HG03460 (cell line): ENCODE measurements at regions not wholly inside any gene's neighbourhood (a gene's known extent, or its start where the extent isn't known, plus 50 kb on each side); places are given as distances from the start of the nearest gene placed in this dataset.
"Not testable (repeated sequence)": the region's sequence is repeated elsewhere in the genome, so short reads cannot be mapped to it uniquely, and the experiment has no call there.

Experiments
- ATAC-seq: cut with Tn5 transposase; IDR thresholded peaks from one replicate; pipeline ENCODE4 v1.9.1; 2021; ENCODE audit not compliant: unreplicated experiment

DNA sequence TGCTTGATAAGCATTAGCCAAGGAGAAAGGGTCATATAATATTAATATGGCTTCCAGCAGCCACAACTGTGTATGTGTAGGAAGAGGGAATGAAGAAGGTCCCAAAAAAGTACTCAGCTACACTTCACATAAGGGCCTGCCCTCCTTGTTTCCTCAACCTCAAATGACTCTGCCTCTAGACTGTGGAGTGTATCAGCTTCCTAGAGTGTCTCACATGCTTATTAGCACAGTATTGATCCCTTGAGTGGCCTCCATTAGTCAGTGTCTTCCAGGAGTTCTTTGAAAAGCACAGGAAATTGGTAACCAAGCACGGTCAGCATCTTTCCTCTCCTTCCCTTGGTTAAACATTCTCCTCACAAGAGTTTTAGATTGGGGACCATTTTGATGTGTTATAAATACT, 190.4 kb upstream of the ATP10B start:
- ATAC-seq = no peak

DNA sequence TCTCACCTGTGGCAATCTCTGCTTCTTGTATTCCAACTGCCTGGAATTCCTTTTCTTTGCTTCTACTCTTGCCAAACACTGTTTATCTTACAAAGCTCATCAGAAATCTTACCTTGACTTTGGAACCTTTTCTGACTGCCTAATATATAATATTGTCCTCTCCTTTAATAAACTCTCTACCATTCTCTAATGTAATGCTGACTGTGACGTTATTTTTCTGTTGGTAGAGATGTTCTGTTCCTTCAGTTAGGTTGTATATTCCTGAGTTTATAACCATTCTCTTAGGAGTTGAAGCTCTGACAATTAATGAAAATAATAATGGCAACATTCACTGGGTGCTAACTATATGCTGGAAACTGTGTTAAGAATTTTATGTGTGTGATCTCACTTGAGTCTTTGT, 188.8 kb upstream of the ATP10B start:
- ATAC-seq = no peak

DNA sequence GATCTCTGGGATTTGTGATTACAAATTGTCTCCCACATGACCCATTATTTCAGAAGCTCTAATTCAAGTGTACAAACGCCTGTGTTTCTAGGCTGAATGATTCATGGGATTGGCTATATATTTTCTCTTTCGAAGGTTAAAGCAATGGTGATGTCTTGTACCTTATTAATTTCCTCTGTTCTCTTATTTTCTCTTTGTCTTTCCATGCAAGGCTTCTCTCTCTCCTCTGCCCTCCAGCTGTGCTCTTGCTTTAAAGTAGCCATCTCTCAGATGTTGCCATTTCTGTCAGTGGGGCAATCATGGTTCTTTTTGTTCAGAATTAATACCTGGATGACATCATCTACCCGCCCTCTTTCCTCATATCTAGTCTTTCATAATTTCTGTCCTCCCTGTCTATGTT, 184.3 kb upstream of the ATP10B start:
- no peak for ATAC-seq

DNA sequence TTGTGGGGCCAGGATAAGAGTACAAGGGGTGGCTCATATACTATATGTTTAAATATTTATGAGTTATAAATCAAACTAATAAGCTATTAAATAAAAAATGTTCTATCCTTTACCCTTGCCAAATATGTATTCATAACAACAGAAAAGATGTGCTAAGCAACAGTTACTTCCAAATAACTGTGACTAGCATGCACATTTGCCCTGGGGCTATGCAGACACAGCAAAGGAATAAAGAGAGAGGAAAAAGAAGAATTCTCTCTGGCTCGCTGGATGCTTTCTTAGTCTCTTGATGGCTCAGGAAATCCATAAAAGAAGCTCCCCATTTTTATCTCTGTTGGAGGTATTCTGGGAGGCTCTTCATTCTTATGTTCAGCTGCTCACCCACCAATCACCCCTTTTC, 182.4 kb upstream of the ATP10B start:
- ATAC-seq = no peak

DNA sequence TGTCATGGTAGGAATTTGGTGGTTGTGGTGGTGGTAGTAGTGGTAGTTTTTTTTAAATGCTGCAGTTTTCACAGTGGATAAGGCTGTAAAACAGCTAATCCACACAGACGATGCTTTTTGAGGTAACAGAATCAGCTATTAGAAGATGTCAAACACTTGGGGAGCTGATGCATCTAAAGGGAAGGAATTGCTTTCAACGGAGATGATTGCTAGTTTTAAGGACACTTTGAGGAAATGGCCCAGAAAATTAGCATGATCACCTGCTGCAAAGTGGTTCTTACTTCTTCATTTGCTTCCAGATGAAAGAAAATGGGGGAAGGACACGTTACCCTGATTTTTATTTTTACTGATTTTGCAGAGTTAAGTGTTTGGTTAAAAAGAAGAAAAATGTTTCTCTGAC, 178.2 kb upstream of the ATP10B start:
- ATAC-seq = no peak

DNA sequence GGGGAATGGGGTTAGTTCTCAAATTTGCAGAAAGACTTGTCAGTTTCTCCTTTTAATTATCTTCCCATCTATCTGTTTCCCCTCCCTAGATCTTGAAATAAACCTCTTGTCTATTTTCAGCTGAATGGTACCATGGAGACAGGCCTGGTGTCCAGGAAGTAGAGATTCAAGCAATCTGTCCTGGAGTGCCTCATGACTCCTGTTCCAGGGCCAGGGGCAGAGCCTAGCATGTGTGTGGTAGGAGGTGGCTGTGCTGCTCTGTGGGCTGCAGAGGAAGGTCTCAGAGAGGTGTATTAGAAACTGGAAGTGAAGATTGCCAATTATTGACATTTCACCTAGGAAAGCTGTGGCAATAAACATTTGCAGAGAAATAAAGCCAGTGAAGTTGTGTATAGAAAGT, 175.8 kb upstream of the ATP10B start:
- ATAC-seq = no peak

DNA sequence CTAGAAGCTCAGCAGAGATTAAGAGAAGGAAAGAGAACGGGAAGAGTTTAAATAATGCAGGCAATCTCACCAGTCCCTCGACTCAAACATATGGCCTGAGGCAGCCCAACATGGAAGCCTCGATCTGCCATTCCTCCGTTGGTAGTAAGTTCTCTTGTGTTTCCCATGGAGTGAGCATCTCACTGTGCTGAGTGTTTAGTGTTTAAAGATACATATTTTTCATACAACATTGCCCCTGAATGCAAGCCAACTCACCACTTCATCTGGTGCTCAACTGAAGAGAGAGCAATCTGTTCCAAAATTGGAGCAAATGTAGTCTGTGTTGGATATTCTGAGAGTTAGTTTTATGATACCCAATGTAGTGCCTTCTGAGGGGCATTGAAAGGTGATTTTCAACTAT, 171.5 kb upstream of the ATP10B start:
- no peak for ATAC-seq

DNA sequence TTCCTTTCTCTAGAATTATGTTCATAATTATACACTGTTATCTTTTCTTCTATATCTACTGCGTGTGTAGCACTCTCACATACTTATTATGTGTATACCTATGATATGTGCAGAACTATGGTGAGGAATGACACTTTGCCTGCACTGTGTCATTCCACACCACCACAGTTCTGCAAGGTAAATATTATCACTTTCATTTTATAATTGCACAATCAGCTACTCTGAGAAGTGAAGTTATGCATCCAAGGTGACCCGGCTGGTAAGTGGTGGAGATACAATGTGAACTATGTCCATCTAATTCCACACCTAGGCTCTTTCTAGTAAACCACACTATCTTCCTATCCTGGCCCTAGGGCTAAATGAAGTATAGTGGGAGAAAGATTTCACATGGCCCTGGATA, 170.1 kb upstream of the ATP10B start:
- no peak for ATAC-seq

DNA sequence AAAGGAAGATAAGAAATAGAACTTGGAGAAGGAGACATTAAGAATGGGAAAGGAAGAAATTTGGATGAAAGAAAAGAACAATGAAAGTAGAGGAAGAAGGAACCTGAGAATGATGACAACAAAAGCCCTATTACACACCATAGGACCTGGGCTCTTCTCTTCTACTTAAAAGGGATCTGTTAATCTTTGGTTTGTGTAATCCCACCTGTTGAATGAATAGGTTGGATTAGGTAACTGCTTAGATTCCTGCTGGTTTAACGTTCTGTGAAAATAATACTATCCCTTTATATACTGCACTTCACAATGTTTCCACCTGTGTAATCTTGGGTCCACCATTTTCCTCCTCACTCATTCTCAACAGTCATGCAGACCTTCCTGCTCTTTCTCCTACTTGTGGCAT, 157.8 kb upstream of the ATP10B start:
- ATAC-seq = no peak

DNA sequence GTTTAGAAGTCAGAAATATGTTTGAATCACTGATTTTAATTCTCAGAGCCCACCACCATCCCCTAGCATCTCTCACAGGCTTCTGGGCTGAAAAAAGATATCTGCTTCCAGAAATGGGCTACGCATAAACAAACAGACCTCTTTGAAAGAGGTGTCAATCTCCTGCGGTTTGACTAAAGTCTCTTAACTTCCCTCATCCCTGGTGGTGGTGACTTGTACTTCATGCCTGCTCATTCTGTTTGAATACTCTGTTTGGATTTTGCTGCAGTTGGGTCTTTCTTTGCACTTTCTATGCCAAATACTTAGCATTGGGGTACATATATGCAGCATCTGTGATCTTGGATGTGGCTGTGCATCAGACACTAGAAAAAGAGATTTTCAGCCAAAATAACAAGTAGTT, 157.2 kb upstream of the ATP10B start:
- no peak for ATAC-seq

DNA sequence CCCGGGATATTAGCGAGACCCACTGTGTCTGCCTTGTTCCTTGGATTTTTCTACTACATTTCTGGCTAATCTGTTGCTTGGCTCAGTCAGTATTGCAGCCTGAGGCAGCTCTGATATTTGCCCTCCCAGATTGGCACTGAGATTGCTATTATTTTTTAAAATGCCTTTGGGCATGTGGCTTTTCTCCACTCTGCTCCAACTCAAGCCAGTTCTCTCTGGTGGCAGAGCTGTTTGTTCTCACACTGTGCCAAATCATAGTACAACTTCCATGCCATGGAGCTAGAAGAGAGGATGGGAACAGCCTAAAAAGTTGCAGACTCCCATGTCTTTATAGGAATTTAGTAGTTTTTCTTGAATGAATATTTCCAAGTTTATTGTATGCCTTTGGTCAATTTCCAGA, 155.9 kb upstream of the ATP10B start:
- ATAC-seq = no peak

DNA sequence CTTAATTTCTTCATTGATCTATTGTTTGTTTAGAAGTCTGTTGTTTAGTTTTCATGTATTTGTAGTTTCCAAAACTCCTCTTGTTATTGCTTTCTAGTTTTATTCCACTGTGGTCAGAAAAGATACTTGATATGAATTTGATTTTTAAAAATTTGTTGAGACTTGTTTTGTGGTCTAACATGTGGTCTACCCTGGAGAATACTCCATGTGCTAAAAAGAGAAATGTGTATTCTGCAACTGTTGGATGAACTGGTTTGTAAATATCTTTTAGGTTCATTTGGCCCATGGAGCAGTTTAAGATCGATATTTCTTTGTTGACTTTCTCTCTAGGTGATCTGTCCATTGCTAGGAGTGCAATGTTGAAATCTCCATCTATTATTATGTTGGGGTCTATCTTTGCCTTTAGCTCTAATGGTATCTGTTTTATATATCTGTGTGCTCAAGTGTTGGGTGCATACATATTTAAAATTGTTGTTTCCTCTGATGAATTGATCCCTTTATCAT, 150.6 kb upstream of the ATP10B start:
- no peak for ATAC-seq

DNA sequence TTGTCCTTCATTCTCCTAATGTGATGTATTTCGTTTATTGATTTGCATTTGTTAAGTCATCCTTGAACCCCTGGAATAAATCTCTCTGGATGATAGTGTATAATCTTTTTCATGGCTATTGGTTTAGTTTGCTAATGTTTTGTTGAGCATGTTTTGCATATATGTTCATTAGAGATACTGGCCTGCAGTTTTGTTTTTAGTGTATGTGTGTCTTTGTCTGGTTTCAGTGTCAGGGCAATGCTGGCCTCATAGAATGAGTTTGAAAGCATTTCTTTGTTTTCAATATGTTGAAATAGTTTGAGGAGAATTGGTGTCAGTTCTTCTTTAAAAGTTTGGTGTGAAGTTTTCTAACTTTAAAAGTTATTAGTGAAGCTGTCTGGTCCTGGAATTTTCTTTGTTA, 149.6 kb upstream of the ATP10B start:
- ATAC-seq = no peak

DNA sequence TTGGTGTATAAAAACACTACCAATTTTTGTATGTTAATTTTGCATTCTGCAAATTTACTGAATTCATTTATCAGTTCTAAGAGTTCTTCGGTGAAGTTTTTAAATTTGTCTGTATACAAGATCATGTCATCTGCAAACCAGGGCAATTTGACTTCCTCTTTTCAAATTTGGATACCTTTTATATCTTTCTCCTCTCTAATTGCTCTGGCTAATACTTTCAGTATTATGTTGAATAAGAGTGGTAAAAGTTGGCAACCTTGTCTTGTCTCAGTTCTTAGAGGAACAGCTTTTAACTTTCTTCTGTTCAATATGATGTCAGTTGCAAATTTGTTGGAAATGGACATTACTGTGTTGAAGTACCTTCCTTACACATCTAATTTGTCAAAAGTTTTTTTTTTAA, 149.1 kb upstream of the ATP10B start:
- ATAC-seq = not testable (repeated sequence)

DNA sequence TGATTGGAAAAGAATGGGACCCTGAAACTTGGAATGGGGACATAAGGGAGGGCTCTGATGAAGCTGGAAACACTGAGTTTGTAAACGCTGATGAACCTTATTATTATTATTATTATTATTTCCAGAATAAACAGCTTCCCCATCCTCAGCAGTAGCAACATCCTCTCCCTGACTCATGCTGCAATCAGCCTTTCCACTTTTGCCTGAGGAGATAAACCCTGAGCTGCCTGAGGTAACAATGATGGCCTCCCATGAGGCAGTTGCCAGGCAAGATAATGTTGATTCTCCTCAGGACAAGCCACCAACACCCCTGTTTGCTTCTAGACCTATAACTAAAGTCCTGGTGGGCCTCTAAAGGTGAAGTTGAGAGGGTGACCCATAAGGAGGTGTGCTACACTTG, 139.2 kb upstream of the ATP10B start:
- no peak for ATAC-seq

DNA sequence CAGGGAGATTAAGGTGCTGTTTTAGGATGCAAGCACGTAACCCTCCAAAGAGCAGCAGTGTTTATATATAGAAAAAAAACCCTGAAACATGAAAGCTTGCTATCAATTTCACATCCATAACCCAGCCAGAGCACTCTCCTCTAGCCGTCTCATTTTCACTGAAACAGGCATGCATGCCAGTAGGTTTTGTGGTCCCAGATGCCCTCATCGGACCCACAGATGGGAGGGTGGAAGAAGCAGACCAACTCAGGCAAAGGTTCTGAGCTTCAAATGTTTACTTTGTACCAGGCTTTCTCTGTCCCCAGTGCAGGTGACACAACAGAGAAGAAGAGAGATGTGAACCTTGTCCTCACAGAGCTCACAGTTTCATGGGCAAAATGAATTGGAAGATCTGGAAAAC, 127.4 kb upstream of the ATP10B start:
- no peak for ATAC-seq

DNA sequence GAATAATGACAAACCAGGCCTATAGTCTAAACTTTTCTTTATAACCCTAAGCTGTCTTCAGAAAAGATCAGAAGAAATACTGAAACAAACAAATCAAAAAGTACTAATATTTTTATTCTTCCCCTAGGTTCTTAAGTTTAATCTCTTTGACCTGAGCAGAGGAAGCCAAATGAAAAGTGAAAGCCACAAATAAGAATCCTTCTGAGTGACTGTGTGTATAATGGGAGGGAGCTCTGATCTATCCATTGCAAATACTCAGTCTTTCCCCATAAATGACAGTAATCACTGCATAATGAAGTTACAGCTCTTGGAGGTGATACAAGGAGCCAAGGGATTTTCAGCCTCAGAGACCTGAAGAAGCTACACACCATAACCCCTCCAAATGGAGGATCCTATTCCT, 126.9 kb upstream of the ATP10B start:
- no peak for ATAC-seq

DNA sequence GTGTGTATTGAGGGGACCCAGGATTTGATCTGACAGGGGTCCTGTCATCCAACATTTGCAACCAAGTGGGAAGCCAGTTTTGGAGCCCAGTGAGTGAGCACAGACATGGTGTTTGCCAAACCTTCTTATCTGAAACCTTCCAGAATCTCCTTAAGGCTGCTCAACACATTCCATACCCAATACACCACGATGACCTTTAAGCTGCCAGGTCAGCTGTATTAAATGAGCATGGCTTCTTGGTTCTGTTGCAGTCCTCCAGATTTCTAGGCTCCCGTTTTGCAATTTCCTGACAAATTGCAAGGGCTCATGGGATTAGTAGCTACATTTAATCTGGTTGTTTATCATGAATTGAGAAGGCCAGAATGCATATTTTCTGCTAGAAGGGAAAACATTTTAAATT, 124.2 kb upstream of the ATP10B start:
- ATAC-seq = no peak

DNA sequence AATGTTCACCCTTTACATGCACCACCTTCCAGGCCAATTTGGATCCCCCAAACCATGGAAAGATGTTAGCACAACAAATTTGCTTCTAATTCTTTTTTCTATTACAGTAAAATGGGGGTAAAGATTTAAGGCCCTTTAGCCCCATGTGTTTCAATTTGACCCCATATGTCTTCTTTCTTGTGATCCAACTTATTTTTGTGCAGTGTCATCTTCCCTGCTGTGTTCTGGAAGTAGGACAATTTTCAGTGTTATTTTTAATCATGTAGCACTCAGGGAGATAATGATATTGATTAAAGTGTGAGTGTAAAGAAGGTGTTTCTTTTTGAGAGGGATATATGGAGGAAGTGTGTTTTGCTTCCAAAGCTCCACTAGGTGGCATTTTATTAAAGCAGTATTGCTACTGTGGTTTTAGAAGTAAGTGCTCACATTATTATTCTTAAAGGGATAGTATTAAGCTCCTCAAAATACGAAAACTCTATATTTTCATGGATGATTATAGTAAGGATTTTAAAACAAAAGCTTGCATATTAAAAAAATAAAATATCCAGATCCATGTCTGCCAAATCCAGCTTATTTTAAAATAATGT, 118.7 kb upstream of the ATP10B start:
- no peak for ATAC-seq

DNA sequence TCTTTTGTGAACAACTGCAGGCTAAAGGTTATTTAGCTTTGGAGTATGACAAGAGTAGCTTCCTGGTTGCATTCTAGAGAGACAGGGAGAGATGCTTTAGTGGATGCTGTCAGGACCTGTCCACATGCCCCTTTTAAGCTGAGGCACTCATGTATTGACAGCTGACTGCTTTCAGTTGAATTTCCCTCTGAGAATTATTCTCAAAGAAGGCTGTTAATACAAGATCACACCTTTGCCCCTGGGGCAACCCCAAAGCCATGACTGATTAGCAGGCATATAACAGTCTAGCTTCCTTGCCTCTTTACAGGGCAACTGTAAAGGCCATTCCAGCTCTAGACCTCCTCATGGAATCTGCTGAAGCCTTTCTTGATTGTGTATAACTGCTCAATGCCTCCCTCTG, 117.6 kb upstream of the ATP10B start:
- ATAC-seq = no peak

DNA sequence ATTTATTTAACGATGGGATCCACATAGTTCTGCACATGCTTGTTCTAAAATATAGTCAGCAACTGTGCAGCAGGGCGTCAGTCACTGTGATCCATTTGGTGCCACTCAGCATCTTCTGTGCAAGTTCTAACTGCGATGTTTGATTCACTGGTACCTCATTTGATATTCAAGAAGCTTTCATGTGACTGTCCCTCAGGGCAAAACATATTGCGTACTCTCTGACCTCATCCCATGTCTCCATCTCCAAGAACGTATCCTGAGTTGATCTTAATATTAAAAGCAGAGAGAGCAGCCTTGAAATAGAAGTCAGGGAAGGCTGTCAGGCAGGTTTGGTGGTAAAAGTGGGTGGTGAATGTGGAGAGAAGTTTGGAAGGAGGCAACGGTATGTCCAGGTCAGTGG, 116.5 kb upstream of the ATP10B start:
- no peak for ATAC-seq

DNA sequence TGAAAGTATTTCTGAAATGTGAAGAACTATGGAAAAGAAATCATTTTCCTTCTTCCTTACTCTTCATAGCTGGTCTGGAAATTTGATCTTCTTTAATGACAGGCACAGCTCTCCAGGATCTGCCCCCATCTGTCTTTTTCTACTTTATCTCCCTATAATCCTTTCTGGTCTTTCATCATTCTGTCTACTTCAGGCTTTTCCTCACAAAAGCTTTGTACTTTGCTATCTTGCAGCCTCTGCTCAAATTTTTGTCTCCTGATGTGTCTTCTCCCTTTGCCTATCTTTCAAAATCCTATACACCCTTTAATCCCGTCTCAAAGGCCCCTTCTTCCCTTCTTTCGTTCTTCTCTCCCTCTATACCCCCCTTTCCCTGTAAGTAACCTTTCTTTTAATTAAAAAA, 114.9 kb upstream of the ATP10B start:
- no peak for ATAC-seq

DNA sequence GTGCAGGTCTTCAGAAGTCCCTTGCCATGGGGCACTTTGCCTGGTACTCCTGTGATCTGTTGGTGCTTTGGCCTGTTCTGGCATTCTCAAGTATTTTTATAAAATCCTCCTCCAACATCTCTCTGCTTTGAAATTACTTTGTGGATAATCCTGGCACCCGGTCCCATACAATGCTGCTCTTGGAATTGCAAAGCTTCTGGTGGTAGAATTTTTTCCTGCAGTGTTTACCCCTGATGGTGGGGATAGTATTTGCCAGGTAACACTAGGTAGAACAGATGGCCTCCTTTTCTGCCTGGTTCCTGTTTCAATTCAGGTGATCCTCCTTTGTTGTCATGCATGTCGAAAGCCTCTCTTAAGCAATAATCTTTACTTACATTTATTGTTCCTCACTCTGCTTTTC, 109.8 kb upstream of the ATP10B start:
- no peak for ATAC-seq

DNA sequence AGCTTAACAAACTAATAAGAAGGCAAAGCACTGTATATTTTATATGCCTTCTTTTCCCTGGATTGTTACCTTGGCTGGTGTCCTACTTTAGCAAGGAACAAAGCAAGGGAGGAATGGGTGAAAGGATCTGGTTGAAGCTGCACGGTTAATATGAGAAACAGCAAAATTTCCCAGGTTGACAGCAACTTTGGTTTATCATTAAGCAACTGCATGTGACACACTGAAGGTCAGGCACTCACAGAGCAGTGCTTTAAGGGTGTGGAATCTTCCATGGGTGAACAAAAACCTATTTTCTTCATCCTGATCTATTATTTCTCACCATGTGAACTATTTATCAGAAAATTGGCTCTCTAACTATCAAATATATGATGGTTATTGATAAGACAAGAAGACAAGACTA, 109.0 kb upstream of the ATP10B start:
- ATAC-seq = peak; percentile 35
